ENCODE measurements at regions not wholly inside any gene's neighbourhood (a gene's known extent, or its start where the extent isn't known, plus 50 kb on each side); places are given as distances from the start of the nearest gene placed in this dataset.

DNA sequence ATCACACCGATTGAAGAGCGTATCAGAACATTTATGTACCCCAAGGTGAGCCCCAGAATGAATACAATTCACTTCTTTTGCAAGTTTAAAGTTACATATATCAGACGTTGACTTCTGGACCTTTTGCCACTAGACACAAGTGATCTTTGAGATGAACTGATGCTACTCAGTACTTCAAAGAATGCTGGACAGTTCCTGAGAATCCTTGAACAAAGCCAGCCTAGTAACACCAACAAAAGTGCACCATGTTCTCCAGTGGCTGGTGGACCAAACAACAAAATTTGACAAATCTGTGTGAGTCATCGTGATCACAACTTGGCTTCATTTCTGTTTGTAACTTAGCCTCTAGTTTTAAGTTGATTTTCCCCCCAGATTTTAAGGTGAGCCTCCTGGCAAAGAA lies 355.7 kb downstream of the SOX2 start:
- DNase-seq = no peak
- no peak for TF ChIP-seq POLR2A (IDR thresholded peaks at IDR 0.05)
- TF ChIP-seq, protein P1, sequence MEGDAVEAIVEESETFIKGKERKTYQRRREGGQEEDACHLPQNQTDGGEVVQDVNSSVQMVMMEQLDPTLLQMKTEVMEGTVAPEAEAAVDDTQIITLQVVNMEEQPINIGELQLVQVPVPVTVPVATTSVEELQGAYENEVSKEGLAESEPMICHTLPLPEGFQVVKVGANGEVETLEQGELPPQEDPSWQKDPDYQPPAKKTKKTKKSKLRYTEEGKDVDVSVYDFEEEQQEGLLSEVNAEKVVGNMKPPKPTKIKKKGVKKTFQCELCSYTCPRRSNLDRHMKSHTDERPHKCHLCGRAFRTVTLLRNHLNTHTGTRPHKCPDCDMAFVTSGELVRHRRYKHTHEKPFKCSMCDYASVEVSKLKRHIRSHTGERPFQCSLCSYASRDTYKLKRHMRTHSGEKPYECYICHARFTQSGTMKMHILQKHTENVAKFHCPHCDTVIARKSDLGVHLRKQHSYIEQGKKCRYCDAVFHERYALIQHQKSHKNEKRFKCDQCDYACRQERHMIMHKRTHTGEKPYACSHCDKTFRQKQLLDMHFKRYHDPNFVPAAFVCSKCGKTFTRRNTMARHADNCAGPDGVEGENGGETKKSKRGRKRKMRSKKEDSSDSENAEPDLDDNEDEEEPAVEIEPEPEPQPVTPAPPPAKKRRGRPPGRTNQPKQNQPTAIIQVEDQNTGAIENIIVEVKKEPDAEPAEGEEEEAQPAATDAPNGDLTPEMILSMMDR (IDR thresholded peaks at IDR 0.05) = no peak
- H3K4me3 ChIP-seq = no peak overlapping the region
- no peaks in the 10 kb centered on the region for H3K27me3 ChIP-seq
- intact Hi-C loops (cut with DNase I; ENCODE audit: low total_unique reads) = no loop called here
- WGBS, 2 donors = 71 to 86% methylated on average over 4 of the region's 4 CpGs
- H3K9me3 ChIP-seq = no peaks in the 10 kb centered on the region
- H3K4me1 ChIP-seq = no peaks in the 10 kb centered on the region
- no peaks in the 10 kb centered on the region for H3K36me3 ChIP-seq (ENCODE audit: low read depth, missing control alignments)
- no peak overlapping the region for H3K27ac ChIP-seq

DNA sequence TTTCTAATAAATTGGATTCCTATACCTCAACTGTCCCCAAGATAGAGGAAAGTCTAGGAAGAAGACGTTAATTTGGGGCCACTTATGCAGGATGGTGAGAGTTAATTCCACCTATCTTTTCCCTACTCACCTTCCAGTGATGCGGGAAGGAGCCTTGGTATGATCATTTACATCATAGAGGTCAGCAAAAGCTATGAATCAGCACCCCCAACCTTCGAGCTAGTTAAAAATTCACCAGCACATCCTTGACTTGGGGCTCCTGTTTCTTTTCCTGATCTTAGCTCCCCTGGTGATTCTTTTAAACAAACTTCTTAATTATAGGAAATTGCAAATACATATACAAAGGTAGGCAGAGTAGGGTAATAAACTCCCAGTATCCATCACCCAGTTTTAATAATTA lies 366.6 kb downstream of the SOX2 start:
- TF ChIP-seq, protein P1 (IDR thresholded peaks at IDR 0.05) = no peak
- no peak for TF ChIP-seq POLR2A (IDR thresholded peaks at IDR 0.05)
- H3K4me1 ChIP-seq = no peaks in the 10 kb centered on the region
- intact Hi-C loops (cut with DNase I; ENCODE audit: low total_unique reads) = no loop called here
- H3K27ac ChIP-seq = no peak overlapping the region
- no peaks in the 10 kb centered on the region for H3K9me3 ChIP-seq
- no peak overlapping the region for H3K4me3 ChIP-seq
- 49 to 62% methylated on average over 3 of the region's 3 CpGs for WGBS, 2 donors
- no peaks in the 10 kb centered on the region for H3K27me3 ChIP-seq
- no peak for DNase-seq
- no peaks in the 10 kb centered on the region for H3K36me3 ChIP-seq (ENCODE audit: low read depth, missing control alignments)

DNA sequence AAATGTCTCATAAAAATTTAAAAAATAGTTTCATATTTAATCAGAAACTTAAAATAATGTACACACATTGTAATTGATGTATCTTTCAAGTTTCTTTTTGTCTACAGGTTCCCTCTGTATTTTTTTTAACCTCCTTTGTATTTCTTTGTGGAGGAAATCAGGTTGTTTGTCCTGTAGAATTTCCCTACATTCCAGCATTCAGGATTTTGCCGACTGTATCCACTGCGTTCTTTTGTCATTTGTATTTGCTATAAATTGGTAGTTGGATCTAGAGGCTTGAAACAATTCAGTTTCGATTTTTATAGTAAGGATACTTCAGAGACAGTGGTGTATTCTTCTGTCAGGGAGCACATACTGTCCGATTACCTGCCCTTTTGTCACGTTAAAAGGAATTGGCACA lies 367.2 kb downstream of the SOX2 start:
- Histone ChIP-seq H3K4me1 (no peaks in the 10 kb centered on the region), H3K4me3 (no peak overlapping the region), H3K9me3 (no peaks in the 10 kb centered on the region), H3K27me3 (no peaks in the 10 kb centered on the region), H3K36me3 (ENCODE audit: low read depth, missing control alignments) (no peaks in the 10 kb centered on the region), H3K27ac (no peak overlapping the region)
- DNase-seq = no peak
- intact Hi-C loops (cut with DNase I; ENCODE audit: low total_unique reads) = no loop called here
- no peak for TF ChIP-seq POLR2A (IDR thresholded peaks at IDR 0.05)
- TF ChIP-seq, protein P1 (IDR thresholded peaks at IDR 0.05) = no peak
- WGBS, 2 donors = 83 to 84% methylated on average over 5 of the region's 5 CpGs

DNA sequence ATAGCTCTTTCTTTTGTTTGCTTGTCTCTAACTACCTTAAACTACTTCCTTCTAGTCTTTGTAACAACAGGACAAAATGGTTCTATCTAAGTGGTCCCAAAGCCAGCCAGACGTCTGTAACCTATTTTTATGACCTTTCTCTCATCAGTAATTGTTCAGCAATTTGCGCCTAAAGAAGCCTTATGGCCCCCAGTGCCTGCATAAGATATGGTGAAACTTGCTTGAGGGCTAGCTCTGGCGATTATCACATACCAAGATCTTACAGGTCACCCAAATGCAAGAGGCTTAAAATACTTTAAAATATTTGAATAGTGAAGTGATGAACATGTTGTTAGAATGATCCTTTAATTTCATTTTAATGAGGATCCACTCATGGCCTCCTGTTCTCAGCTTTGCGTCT lies 369.4 kb downstream of the SOX2 start:
- Histone ChIP-seq H3K27me3 (no peaks in the 10 kb centered on the region), H3K36me3 (ENCODE audit: low read depth, missing control alignments) (no peaks in the 10 kb centered on the region), H3K4me3 (no peak overlapping the region), H3K9me3 (no peaks in the 10 kb centered on the region), H3K27ac (no peak overlapping the region), H3K4me1 (no peaks in the 10 kb centered on the region)
- WGBS, 2 donors = 67 to 69% methylated on average over 4 of the region's 4 CpGs
- no peak for DNase-seq
- TF ChIP-seq, protein P1 (IDR thresholded peaks at IDR 0.05) = no peak
- no peak for TF ChIP-seq POLR2A (IDR thresholded peaks at IDR 0.05)
- intact Hi-C loops (cut with DNase I; ENCODE audit: low total_unique reads) = no loop called here

DNA sequence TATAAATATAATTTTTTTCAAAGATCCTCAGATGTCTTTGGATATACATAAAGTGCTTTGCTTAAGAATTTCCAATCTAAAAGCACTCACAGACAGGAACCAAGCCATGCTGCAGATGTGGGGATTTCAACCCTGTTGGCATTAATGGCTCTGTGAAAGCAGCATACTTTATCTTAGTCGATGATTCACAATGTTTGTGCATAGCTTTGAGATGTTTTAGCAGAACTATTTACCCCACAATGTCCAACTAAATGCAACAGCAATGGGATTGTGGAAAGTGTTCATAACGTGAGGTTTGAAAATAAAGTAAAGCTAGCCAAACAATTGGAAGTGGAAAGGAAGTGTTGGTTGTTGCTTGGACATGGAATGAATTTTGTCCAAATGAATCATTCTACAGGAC lies 371.4 kb downstream of the SOX2 start:
- no peaks in the 10 kb centered on the region for H3K9me3 ChIP-seq
- no peak overlapping the region for H3K27ac ChIP-seq
- H3K4me1 ChIP-seq = no peaks in the 10 kb centered on the region
- WGBS, 2 donors = 59 to 76% methylated on average over 2 of the region's 2 CpGs
- H3K36me3 ChIP-seq (ENCODE audit: low read depth, missing control alignments) = no peaks in the 10 kb centered on the region
- no peak overlapping the region for H3K4me3 ChIP-seq
- intact Hi-C loops (cut with DNase I; ENCODE audit: low total_unique reads) = no loop called here
- no peak for DNase-seq
- TF ChIP-seq, protein P1 (IDR thresholded peaks at IDR 0.05) = no peak
- TF ChIP-seq POLR2A (IDR thresholded peaks at IDR 0.05) = no peak
- H3K27me3 ChIP-seq = no peaks in the 10 kb centered on the region

All from testis (tissue), 2 donors.